Stimulated activated CD4-positive, alpha-beta T cell treated with anti-CD3 and anti-CD28 coated beads, TNF-alpha, amount 100 ng/mL, for 48 hours (primary cell): ENCODE measurements at regions not wholly inside any gene's neighbourhood (a gene's known extent, or its start where the extent isn't known, plus 50 kb on each side); places are given as distances from the start of the nearest gene placed in this dataset.
"Not testable (repeated sequence)": the region's sequence is repeated elsewhere in the genome, so short reads cannot be mapped to it uniquely, and the experiment has no call there.

ENCODE experiments used
- DNase-seq, 3 donors: peaks; one replicate each; pipeline ENCODE4 v3.0.0-alpha.2; 2020; ENCODE audit warnings: low read depth in 3 of 3

GRCh38 chr12:73186272-73186671, 914.1 kb downstream of the TRHDE start:
- DNase-seq = no peak

- no peak for DNase-seq
Measured at GRCh38 chr12:73187765-73188164, 915.6 kb downstream of the TRHDE start.

DNA sequence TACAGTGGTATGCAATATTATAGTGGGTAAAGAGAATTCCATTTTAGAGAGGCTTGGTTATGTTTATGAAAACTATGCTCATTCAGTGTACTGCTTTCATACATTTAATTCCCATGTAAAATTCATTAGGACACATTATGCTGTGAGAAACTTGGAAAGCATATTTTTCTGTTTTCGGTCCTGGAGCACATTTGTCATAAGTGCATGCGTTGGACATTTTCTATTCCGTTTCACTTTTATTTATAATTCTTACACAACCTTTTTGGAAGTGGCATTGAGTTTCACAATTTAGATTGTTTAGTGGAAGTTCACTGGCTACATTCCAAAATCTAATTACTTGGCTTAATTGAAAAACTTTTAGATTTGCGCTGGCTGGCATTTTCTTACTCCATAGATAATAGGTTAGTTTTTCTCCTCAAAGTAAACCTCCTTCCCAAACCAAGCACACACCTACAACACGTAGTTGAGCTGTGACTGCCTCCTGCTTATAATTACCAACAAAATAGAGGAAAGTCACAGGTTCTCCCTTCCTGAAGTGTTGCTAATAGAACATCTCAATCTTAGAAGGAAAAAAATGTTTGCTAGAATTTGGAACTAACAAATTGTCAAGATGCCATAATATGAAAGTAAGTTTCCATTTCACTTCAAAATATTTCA, 938.5 kb downstream of the TRHDE start:
- no peak for DNase-seq

DNA sequence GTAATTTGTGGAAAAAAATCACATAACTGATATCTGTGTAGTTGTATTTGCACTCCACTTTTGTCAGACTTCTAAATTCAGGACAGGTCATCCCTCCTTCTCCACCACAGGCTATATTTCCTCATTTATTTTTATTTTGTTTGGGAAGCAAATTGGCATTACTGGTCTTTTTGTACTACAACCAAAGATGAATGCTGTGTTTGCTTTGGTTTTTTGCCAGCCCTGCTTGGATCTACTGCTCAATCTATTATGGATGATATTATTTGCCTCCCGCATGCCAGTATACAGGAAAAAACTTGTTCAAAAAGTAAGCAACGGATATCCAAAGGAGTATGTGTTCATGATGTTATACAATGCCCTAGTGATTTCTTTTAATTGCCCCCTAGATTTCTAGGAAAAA, 948.8 kb downstream of the TRHDE start:
- DNase-seq = no peak

DNA sequence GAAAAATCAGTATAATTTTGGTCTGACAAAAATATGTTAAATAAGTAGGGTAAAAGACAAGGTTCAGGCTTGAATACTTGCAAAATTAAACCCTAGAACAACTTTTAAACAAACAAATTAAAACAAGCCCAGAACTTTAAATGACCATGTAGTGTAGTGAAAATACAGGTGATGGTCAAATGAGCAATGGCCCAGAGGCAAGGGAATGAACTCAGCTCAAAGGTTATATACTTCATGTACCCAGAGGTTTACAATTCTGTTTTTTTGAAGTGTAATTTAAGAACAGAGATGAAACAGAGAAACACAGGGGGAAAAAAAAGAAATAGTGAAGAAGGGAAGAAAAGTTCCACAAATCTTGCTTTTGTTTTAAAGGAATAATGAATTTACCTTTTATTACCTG, 949.2 kb downstream of the TRHDE start:
- no peak for DNase-seq

DNA sequence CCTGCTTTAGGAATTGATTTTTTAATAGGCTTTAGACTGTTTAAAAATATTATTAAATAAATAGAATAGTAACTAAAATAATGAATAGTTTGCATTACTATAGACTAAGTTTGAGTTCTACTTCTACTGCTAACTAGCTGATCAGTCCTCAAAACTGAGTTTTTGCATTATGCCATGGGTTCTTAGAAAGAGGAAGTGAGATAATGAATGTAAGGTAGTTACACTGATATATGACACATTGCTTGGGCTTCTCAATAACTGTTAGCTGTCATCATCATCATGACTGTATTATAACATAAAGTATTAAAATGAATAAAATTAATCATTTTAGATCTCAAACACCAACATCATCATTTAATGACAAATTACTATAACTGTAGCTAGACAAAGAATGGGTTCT, 949.7 kb downstream of the TRHDE start:
- no peak for DNase-seq

GRCh38 chr12:73225371-73225937, 953.3 kb downstream of the TRHDE start:
- no peak for DNase-seq

GRCh38 chr12:73225941-73226340, 953.8 kb downstream of the TRHDE start:
- no peak for DNase-seq

DNA sequence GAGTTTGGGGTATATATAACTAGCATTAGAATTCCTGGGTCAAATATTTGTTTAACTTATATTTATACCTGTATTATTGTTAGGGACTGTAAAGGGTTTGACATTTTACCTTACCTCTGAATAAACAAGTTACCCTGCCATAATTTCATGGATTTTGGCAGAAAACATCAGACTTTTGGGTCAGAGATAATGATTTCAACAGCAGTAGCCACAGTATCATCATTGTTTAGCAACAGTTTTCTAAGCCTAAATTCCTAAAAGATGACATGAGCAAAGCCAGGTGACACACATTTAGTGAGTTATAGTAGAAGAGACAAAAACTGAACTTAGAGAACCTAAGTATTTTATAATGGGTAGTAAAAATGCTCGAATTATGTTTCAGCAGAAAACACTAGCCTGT, 954.4 kb downstream of the TRHDE start:
- no peak for DNase-seq

- not testable (repeated sequence) for DNase-seq
Measured at GRCh38 chr12:73228828-73229227, 956.7 kb downstream of the TRHDE start.

DNA sequence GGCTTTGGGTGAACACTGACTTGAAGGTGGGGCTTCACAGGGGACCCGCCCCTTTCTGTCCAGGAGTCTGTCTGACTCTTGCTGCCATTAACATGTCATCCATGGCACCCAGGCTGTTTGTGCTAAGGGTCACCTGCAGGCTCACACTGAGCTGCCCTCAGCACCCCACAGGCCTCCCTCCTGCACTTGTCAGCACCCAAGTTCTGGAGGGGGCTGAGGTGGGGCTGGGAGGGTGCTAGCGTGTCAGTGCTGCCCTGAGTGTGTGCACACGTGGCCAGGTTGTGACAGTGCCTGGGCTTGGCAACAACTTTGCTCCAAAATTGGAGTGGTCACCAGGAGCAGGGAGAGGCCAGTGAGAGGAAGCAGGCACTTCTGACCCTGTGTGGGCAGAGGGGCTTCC, 963.2 kb downstream of the TRHDE start:
- no peak for DNase-seq

DNA sequence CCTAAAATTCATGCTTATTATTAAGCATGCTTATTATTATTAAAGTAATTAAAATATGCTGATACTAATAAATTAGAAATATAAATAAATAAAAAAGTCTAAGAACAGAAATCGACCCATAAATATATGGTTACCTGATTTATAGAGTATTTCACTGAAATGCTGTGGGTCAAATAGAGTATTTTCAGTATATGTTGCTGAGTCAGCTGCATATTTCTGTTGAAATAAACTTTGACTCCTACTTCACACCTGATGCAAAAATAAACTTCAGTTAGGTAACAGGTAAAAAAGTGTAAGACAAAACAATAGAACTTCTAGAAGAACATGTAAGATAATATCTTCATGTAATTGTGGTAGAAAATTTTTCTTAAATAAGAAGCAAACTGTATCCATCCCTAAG, 967.9 kb downstream of the TRHDE start:
- no peak for DNase-seq

DNA sequence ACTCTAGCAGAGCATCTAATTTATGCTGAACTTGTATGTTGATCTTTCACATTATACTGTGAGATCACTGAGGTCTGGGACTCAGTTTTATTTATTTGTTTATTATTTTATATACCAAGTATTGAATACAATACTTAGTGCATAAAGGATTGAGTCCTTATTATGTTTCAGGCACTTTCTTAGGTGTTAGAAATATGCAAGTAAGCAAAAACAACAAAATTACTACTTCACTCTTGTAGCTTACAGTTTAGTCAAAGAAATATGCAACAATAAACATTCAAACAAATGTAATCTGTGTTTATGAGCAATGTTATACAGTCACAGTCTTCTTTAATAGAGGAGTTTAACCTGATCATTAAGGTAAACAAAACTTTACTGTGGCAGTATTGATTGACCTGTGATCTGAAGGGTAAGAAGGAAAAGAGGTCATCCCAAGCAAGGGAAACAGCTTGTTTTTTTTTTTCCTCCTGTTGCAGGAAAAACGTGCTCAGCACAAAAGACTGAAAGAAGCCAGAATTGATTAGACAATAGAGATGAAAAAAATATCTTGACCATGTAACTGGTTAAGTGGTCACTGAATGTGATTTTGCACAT, 990.7 kb downstream of the TRHDE start:
- DNase-seq = no peak

GRCh38 chr12:73266206-73266605, 994.0 kb downstream of the TRHDE start:
- no peak for DNase-seq

GRCh38 chr12:73274976-73275375, 1002.8 kb downstream of the TRHDE start:
- DNase-seq = no peak

DNA sequence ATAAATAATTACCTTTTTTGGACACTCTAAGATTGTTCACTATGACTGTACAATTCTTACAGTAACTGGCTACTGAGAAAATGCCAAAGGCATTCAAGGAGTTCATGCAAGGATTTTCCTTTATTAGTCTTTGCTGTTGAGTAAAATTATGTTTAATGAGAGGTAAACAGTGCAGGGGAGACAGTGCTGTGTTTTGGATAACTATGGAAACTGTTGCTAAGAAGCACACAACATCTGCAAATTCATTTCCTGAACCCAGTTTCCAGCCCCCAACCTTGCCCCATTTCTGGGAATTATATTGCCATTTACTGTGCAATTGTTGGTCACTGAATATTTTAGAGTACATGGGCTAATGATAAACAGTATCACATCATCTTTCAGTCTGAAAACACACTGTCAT, 1005.8 kb downstream of the TRHDE start:
- no peak for DNase-seq

DNA sequence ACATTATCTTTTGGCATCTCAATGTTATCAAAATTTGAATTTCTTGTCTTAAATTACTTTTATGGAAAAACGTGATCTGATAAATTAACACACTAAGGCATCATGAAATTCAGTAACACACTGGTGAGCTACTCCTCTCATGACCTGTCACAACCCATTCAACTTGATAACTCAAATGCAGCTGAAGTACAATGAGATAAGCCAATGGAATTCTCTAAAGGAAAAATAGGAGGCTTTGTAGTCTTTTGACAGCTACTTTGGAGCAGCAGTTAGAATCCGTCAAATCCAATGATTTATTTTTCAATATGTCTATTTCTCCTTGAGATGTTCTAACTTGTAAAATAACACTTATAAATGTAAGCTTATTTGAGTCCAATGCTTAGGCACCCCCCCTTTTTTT, 1029.4 kb downstream of the TRHDE start:
- no peak for DNase-seq

DNA sequence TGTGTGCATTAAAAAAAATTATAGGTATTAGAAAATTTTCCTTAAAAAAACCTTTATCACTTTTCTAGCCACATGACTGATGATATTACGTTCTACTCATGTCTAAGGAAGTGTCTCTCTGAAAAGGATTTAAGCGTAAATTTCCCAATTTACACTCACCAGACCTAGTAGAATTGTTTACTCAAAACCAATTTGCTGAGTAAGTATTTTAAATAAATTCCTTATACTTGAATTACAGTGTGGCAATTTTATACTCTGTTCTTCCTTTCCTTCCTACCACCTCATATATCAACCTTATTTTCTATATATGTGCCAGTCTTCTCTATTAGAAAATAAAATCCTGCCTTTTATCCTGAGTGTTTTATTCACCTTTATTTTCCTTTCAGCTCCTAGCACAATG, 1035.1 kb downstream of the TRHDE start:
- no peak for DNase-seq

- no peak for DNase-seq
Measured at GRCh38 chr12:73308079-73308478, 1035.9 kb downstream of the TRHDE start.

DNA sequence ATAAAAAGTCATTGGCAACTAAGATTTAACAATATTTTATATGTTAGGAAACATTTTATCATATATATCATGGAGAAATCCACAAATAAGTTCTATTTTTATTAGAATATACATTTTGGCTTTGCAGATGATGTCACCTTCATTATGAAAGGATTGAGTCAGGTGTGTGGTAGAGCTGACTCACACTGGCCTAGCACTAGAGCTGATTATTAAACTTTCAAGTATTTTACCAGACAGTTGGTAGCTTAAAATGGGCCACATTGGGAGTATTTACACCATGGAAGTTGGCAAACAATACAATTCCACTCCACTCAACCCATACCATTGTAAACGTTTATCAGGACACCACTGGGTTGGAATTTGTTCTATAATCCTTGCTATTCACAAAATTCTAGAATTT, 1036.6 kb downstream of the TRHDE start:
- no peak for DNase-seq

DNA sequence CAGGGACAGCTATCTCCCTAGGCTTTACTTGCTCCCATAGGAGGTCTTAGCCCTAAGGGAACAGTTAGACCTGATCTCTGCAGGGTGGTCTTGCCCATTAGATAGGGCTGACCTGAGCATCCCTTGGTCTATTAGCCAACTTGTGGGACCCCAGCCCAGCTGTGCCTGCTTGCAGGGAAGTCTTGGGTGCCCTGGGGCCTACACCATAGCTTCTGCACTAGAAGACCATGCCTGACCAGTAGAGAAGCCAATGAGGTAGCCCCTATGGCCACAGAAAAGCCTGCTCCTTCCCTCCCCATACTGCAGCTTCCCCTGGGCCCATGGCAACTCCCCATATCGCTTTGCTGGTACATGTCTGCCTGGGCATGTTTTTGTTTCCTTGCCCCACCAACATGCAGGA, 1049.1 kb downstream of the TRHDE start:
- DNase-seq = no peak

- no peak for DNase-seq
Measured at GRCh38 chr12:73321776-73322175, 1049.6 kb downstream of the TRHDE start.

DNA sequence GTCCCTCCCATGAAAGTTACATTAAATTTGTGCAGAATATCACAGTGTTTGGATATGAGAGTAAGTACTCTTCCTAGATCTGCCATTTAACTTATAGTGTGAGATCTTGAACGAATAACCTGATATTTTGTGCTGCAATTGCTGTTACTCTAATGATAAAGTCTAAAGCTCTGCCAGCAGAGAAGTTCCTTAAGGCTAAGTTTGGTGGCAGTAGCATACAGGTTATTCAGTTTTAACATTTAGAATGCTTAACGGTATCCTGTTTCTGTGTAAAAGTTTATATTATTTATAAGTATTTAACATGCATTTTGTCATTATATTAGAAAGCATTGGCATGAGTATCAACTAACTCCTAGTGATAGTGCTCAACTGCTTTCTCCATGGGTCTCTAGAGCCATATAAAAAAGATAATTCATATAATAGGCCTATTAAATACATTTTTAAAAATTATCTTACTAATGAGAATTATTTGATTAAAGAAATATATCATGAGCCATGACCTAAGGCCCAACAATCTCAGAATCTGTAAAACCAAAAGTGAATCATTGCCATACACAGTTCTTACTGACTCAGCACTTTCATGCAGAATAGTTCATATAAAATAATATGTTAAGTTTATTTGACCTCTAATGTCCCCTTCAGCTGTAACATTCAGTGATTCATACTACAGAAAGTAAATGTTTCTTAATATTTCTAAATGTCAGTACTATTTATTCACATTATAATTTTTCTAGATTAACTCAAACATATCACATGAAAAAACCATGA, 1058.6 kb downstream of the TRHDE start:
- DNase-seq = no peak
